H1 (cell line): ENCODE measurements at regions not wholly inside any gene's neighbourhood (a gene's known extent, or its start where the extent isn't known, plus 50 kb on each side); places are given as distances from the start of the nearest gene placed in this dataset.

Experiments
- CTCF ChIP-seq, 3 experiments: IDR thresholded peaks; 1 replicate in 2 of 3; 2 replicates in 1 of 3; pipeline versions ENCODE4 v1.5.1 to v1.6.1; 2011; ENCODE audit warnings: low read length in 3 of 3, mild to moderate bottlenecking in 3 of 3, inconsistent platforms in 2 of 3, low read depth in 1 of 3, moderate library complexity in 1 of 3; ENCODE audit not compliant: insufficient read depth in 1 of 3; ENCODE audit errors: control extremely low read depth in 1 of 3
- EP300 ChIP-seq, 2 experiments: IDR thresholded peaks; 1 replicate in 1 of 2; 2 replicates in 1 of 2; pipeline ENCODE4 v1.6.1; 2011 to 2012; ENCODE audit warnings: low read depth in 2 of 2, low read length in 2 of 2, mild to moderate bottlenecking in 2 of 2, borderline replicate concordance in 1 of 2, inconsistent platforms in 1 of 2, moderate library complexity in 1 of 2
- EZH2 ChIP-seq: fragments of 200-600 bp; sonication (generic); IDR thresholded peaks from 2 replicates; pipeline ENCODE4 v1.7.1; 2012; ENCODE audit warnings: low read depth, mild to moderate bottlenecking, moderate library complexity, low read length, inconsistent platforms; ENCODE audit not compliant: severe bottlenecking
- HDAC2 ChIP-seq, 2 experiments: fragments of 300-600 bp in 1 of 2; sonication (generic) in 1 of 2; IDR thresholded peaks; 2 replicates each; pipeline ENCODE4 v1.6.1; 2011 to 2012; ENCODE audit warnings: low read depth in 2 of 2, low read length in 2 of 2, mild to moderate bottlenecking in 2 of 2, moderate library complexity in 2 of 2, borderline replicate concordance in 1 of 2, inconsistent platforms in 1 of 2
- JUND ChIP-seq: IDR thresholded peaks from 2 replicates; pipeline ENCODE4 v1.6.1; 2011; ENCODE audit warnings: mild to moderate bottlenecking, improper control_type of control experiment, low read length
- KDM1A ChIP-seq: fragments of 200-600, 300-600 bp; sonication (generic); IDR thresholded peaks from 2 replicates; pipeline ENCODE4 v1.7.1; 2016; ENCODE audit warnings: mild to moderate bottlenecking, low read length, borderline replicate concordance
- POLR2A ChIP-seq, 2 experiments: IDR thresholded peaks; 1 replicate in 1 of 2; 2 replicates in 1 of 2; pipeline ENCODE4 v1.6.1; 2011; ENCODE audit warnings: low read depth in 2 of 2, low read length in 2 of 2, mild to moderate bottlenecking in 2 of 2; ENCODE audit errors: control extremely low read depth in 1 of 2
- RAD21 ChIP-seq, 2 experiments: IDR thresholded peaks in 1 of 2; conservative IDR thresholded peaks in 1 of 2; 2 replicates each; pipeline ENCODE4 v1.6.1; 2011; ENCODE audit warnings: low read depth in 2 of 2, low read length in 2 of 2, improper control_type of control experiment in 1 of 2, inconsistent platforms in 1 of 2, mild to moderate bottlenecking in 1 of 2, moderate library complexity in 1 of 2
- RFX5 ChIP-seq: IDR thresholded peaks from 2 replicates; pipeline ENCODE4 v1.6.1; 2011; ENCODE audit warnings: low read depth, low read length, improper control_type of control experiment, borderline replicate concordance
- SIRT6 ChIP-seq: IDR thresholded peaks from one replicate; pipeline ENCODE4 v1.7.1; 2012; ENCODE audit warnings: low read length, inconsistent platforms
- SIX5 ChIP-seq: IDR thresholded peaks from 2 replicates; pipeline ENCODE4 v1.6.1; 2011; ENCODE audit warnings: mild to moderate bottlenecking, low read depth, low read length
- TBP ChIP-seq: IDR thresholded peaks from 2 replicates; pipeline ENCODE4 v1.6.1; 2011; ENCODE audit warnings: low read depth, low read length, improper control_type of control experiment
- USF2 ChIP-seq: IDR thresholded peaks from 2 replicates; pipeline ENCODE4 v1.6.1; 2011; ENCODE audit warnings: low read length, improper control_type of control experiment

GRCh38 chr6:100184473-100184872, 190.4 kb upstream of the MCHR2 start:
- TF ChIP-seq CTCF (IDR thresholded peaks at IDR 0.05; ENCODE audit: control extremely low read depth in 1 of 3, insufficient read depth in 1 of 3, low read depth in 1 of 3, low read length in 3 of 3) (no peak), JUND (no peak), KDM1A (no peak), POLR2A (IDR thresholded peaks at IDR 0.05; ENCODE audit: control extremely low read depth in 1 of 2, low read depth in 2 of 2, low read length in 2 of 2) (no peak), SIX5 (no peak), USF2 (no peak), EP300 (IDR thresholded peaks at IDR 0.05; ENCODE audit: borderline replicate concordance in 1 of 2, low read depth in 2 of 2, low read length in 2 of 2) (no peak), EZH2 (no peak), RAD21 (IDR thresholded peaks at IDR 0.05 in 1 of 2, conservative IDR thresholded peaks at IDR 0.05 in 1 of 2; ENCODE audit: low read depth in 2 of 2, low read length in 2 of 2) (no peak), HDAC2 (IDR thresholded peaks at IDR 0.05; ENCODE audit: borderline replicate concordance in 1 of 2, low read depth in 2 of 2, low read length in 2 of 2) (no peak), SIRT6 (no peak), TBP (no peak), RFX5 (no peak)
